ENCODE measurements at regions not wholly inside any gene's neighbourhood (a gene's known extent, or its start where the extent isn't known, plus 50 kb on each side); places are given as distances from the start of the nearest gene placed in this dataset.

GRCh38 chr1:90836345-90836679, 119.2 kb upstream of the BARHL2 start:
- H3K36me3 ChIP-seq (ENCODE audit: control insufficient read depth in 2 of 2, extremely low read depth in 1 of 2, insufficient read depth in 2 of 2, low read length in 2 of 2) = no peaks in the 10 kb centered on the region
- H3K9me3 ChIP-seq (replicated peaks; ENCODE audit: control insufficient read depth, insufficient read depth, low read length) = no peaks in the 10 kb centered on the region
- no peaks in the 10 kb centered on the region for H3K79me2 ChIP-seq (ENCODE audit: control insufficient read depth, insufficient read depth, low read length)
- no peak overlapping the region for H3K4me2 ChIP-seq (ENCODE audit: insufficient read depth, low read length)
- dilution Hi-C loops (cut with MboI; ENCODE audit: extremely low pct_ligation_motif_present, low sequenced_read_pairs) = no loop called here
- ChIA-PET CTCF (no interaction called here), POLR2A (no interaction called here)
- H3K4me3 ChIP-seq (replicated peaks in 1 of 3; ENCODE audit: insufficient read depth in 1 of 3, low read depth in 1 of 3, low read length in 3 of 3) = no peak overlapping the region
- TF ChIP-seq JUN (IDR thresholded peaks at IDR 0.05; ENCODE audit: borderline replicate concordance, insufficient read depth, insufficient read length, low read depth) = no peak
- peak; percentile 23 for TF ChIP-seq EZH2 (IDR thresholded peaks at IDR 0.05; ENCODE audit: borderline replicate concordance, low read depth, low read length, severe bottlenecking)
- no peaks in the 10 kb centered on the region for H3K4me1 ChIP-seq (ENCODE audit: control insufficient read depth, extremely low read depth, insufficient read depth, low read length)
- H3K27me3 ChIP-seq (ENCODE audit: control insufficient read depth in 2 of 2, insufficient read depth in 2 of 2, low read length in 2 of 2) = peaks cover 91 to 96% of the 10 kb centered on the region in 2 experiments
- no peak overlapping the region for H3K9ac ChIP-seq (replicated peaks; ENCODE audit: extremely low read depth, insufficient read depth, low read length)
- BruUV-seq (replicated peaks) = no TSS peak
- H2AFZ ChIP-seq (ENCODE audit: low read depth, low read length) = no peak overlapping the region
- no peaks in the 10 kb centered on the region for H3K9me1 ChIP-seq (replicated peaks; ENCODE audit: control insufficient read depth, extremely low read depth, insufficient read depth, low read length)
- no peak overlapping the region for H3K27ac ChIP-seq (ENCODE audit: insufficient read depth, low read depth, low read length)
- no peaks in the 10 kb centered on the region for H4K20me1 ChIP-seq (replicated peaks; ENCODE audit: control insufficient read depth, extremely low read depth, insufficient read depth, low read length)
- intact Hi-C loops (cut with micrococcal nuclease) = no loop called here
- no peak for FAIRE-seq
- DNase-seq (ENCODE audit: low read depth, low spot score) = no peak

GRCh38 chr1:90835661-90836344, 118.7 kb upstream of the BARHL2 start:
- Histone ChIP-seq H3K4me2 (ENCODE audit: insufficient read depth, low read length) (no peak overlapping the region), H3K27me3 (ENCODE audit: control insufficient read depth in 2 of 2, insufficient read depth in 2 of 2, low read length in 2 of 2) (peaks cover 88 to 96% of the 10 kb centered on the region in 2 experiments), H3K4me3 (replicated peaks in 1 of 3; ENCODE audit: insufficient read depth in 1 of 3, low read depth in 1 of 3, low read length in 3 of 3) (no peak overlapping the region), H4K20me1 (replicated peaks; ENCODE audit: control insufficient read depth, extremely low read depth, insufficient read depth, low read length) (no peaks in the 10 kb centered on the region), H3K27ac (ENCODE audit: insufficient read depth, low read depth, low read length) (no peak overlapping the region), H3K36me3 (ENCODE audit: control insufficient read depth in 2 of 2, extremely low read depth in 1 of 2, insufficient read depth in 2 of 2, low read length in 2 of 2) (no peaks in the 10 kb centered on the region), H2AFZ (ENCODE audit: low read depth, low read length) (no peak overlapping the region), H3K9me1 (replicated peaks; ENCODE audit: control insufficient read depth, extremely low read depth, insufficient read depth, low read length) (no peaks in the 10 kb centered on the region), H3K79me2 (ENCODE audit: control insufficient read depth, insufficient read depth, low read length) (no peaks in the 10 kb centered on the region), H3K4me1 (ENCODE audit: control insufficient read depth, extremely low read depth, insufficient read depth, low read length) (no peaks in the 10 kb centered on the region), H3K9me3 (replicated peaks; ENCODE audit: control insufficient read depth, insufficient read depth, low read length) (no peaks in the 10 kb centered on the region), H3K9ac (replicated peaks; ENCODE audit: extremely low read depth, insufficient read depth, low read length) (no peak overlapping the region)
- dilution Hi-C loops (cut with MboI; ENCODE audit: extremely low pct_ligation_motif_present, low sequenced_read_pairs) = no loop called here
- TF ChIP-seq JUN (IDR thresholded peaks at IDR 0.05; ENCODE audit: borderline replicate concordance, insufficient read depth, insufficient read length, low read depth) (no peak), POLR2A (IDR thresholded peaks at IDR 0.05; ENCODE audit: low read depth, low read length) (no peak), POLR2AphosphoS5 (IDR thresholded peaks at IDR 0.05; ENCODE audit: insufficient read depth, low read depth, low read length) (no peak), GATA2 (IDR thresholded peaks at IDR 0.05; ENCODE audit: insufficient read depth, insufficient read length, low read depth, low read length) (no peak), MYC (IDR thresholded peaks at IDR 0.05; ENCODE audit: low read depth, low read length) (no peak), EZH2 (IDR thresholded peaks at IDR 0.05; ENCODE audit: borderline replicate concordance, low read depth, low read length, severe bottlenecking) (peak; percentile 83)
- no peak for DNase-seq (ENCODE audit: low read depth, low spot score)
- POLR2A ChIA-PET = no interaction called here
- intact Hi-C loops (cut with micrococcal nuclease) = no loop called here
- CTCF ChIA-PET = no interaction called here
- no peak for FAIRE-seq
- BruUV-seq (replicated peaks) = no TSS peak
